HG02642 (cell line): ENCODE measurements at regions not wholly inside any gene's neighbourhood (a gene's known extent, or its start where the extent isn't known, plus 50 kb on each side); places are given as distances from the start of the nearest gene placed in this dataset.

Source experiments
- ATAC-seq: cut with Tn5 transposase; IDR thresholded peaks from one replicate; pipeline ENCODE4 v1.9.1; 2021; ENCODE audit warnings: mild to moderate bottlenecking; ENCODE audit not compliant: unreplicated experiment, poor library complexity

- no peak for ATAC-seq
Measured at GRCh38 chr1:55480029-55480795, 265.0 kb upstream of the USP24 start.

- ATAC-seq: no peak
Measured at GRCh38 chr1:55478742-55479141, 263.6 kb upstream of the USP24 start.

- ATAC-seq: no peak
Measured at GRCh38 chr1:55477953-55478352, 262.8 kb upstream of the USP24 start.

- ATAC-seq: no peak
Measured at GRCh38 chr1:55476445-55477015, 261.4 kb upstream of the USP24 start.

GRCh38 chr1:55474168-55474786, 259.1 kb upstream of the USP24 start:
- no peak for ATAC-seq

- no peak for ATAC-seq
Measured at GRCh38 chr1:55473661-55474060, 258.5 kb upstream of the USP24 start.

GRCh38 chr1:55472784-55473183, 257.6 kb upstream of the USP24 start:
- ATAC-seq: no peak

GRCh38 chr1:55472115-55472514, 257.0 kb upstream of the USP24 start:
- ATAC-seq: no peak

- ATAC-seq: no peak
Measured at GRCh38 chr1:55468142-55468795, 253.1 kb upstream of the USP24 start.

GRCh38 chr1:55466921-55467320, 251.8 kb upstream of the USP24 start:
- no peak for ATAC-seq

GRCh38 chr1:55466373-55466772, 251.2 kb upstream of the USP24 start:
- no peak for ATAC-seq

GRCh38 chr1:55464550-55464949, 249.4 kb upstream of the USP24 start:
- no peak for ATAC-seq

GRCh38 chr1:55463814-55464475, 248.8 kb upstream of the USP24 start:
- no peak for ATAC-seq

- no peak for ATAC-seq
Measured at GRCh38 chr1:55457874-55458273, 242.7 kb upstream of the USP24 start.

GRCh38 chr1:55456971-55457370, 241.8 kb upstream of the USP24 start:
- ATAC-seq: no peak

GRCh38 chr1:55448261-55448660, 233.1 kb upstream of the USP24 start:
- ATAC-seq: no peak

- ATAC-seq: no peak
Measured at GRCh38 chr1:55447488-55447887, 232.3 kb upstream of the USP24 start.

- no peak for ATAC-seq
Measured at GRCh38 chr1:55446351-55446750, 231.2 kb upstream of the USP24 start.

GRCh38 chr1:55445416-55445815, 230.3 kb upstream of the USP24 start:
- ATAC-seq: no peak

GRCh38 chr1:55444667-55445066, 229.5 kb upstream of the USP24 start:
- no peak for ATAC-seq
